Testis (tissue), 2 donors: ENCODE measurements at regions not wholly inside any gene's neighbourhood (a gene's known extent, or its start where the extent isn't known, plus 50 kb on each side); places are given as distances from the start of the nearest gene placed in this dataset.

ENCODE experiments used
- DNase-seq: peaks from one replicate; pipeline ENCODE4 v3.0.0-alpha.2; 2019
- H3K27ac ChIP-seq, 2 donors: fragments of 200-600 bp; sonication (generic); one replicate each; pipeline ENCODE4 v1.5.1; 2019
- H3K27me3 ChIP-seq: fragments of 200-600 bp; sonication (generic); one replicate; pipeline ENCODE4 v1.5.1; 2019
- H3K36me3 ChIP-seq: fragments of 200-600 bp; sonication (generic); one replicate; pipeline ENCODE4 v1.5.1; 2017; ENCODE audit warnings: low read depth; ENCODE audit errors: missing control alignments
- H3K4me1 ChIP-seq: fragments of 200-600 bp; sonication (generic); one replicate; pipeline ENCODE4 v1.5.1; 2019
- H3K4me3 ChIP-seq, 2 donors: fragments of 200-600 bp; sonication (generic); one replicate each; pipeline ENCODE4 v1.5.1; 2017 to 2019
- H3K9me3 ChIP-seq: fragments of 200-600 bp; sonication (generic); one replicate; pipeline ENCODE4 v1.5.1; 2017
- CTCF ChIP-seq, 3 experiments: fragments of 450-650 bp in 2 of 3; fragments of 200-600 bp in 1 of 3; sonication (generic) in 1 of 3; IDR thresholded peaks; one replicate each; pipeline ENCODE4 v1.5.1; 2016 to 2019; ENCODE audit warnings: antibody characterized with exemption in 3 of 3, mild to moderate bottlenecking in 2 of 3, moderate library complexity in 1 of 3
- POLR2A ChIP-seq: fragments of 450-650 bp; IDR thresholded peaks from one replicate; pipeline ENCODE4 v1.6.1; 2017; ENCODE audit warnings: antibody characterized with exemption, mild to moderate bottlenecking, moderate library complexity
- WGBS, 2 donors: methylation state at CpG; one replicate each; pipeline ENCODE4 v1.1.5; 2018; 5-methylcytosine and 5-hydroxymethylcytosine counted together
- intact Hi-C: fragments of 100-400 bp; cut with DNase I; formaldehyde crosslinking; loops from one replicate; pipeline ENCODE4 v1.15.1; 2023; ENCODE audit warnings: low total_unique reads

GRCh38 chr1:213934649-213935048 is 53.1 kb upstream of the PROX1 start:
- no peak overlapping the region for H3K27ac ChIP-seq
- no peaks in the 10 kb centered on the region for H3K4me1 ChIP-seq

GRCh38 chr1:213936571-213936970 is 51.2 kb upstream of the PROX1 start:
- no peaks in the 10 kb centered on the region for H3K9me3 ChIP-seq
- no peaks in the 10 kb centered on the region for H3K4me1 ChIP-seq
- intact Hi-C loops, result no loop called here
- WGBS, 2 donors, result 76 to 81% methylated on average over 3 of the region's 3 CpGs
- H3K27ac ChIP-seq, result no peak overlapping the region
- TF ChIP-seq CTCF (IDR thresholded peaks at IDR 0.05) (no peak), POLR2A (no peak)
- no peaks in the 10 kb centered on the region for H3K27me3 ChIP-seq
- no peak for DNase-seq
- H3K36me3 ChIP-seq, result no peaks in the 10 kb centered on the region
- H3K4me3 ChIP-seq, result no peak overlapping the region

More at GRCh38 chr1:213934649-213935048, 53.1 kb upstream of the PROX1 start:
- peak; percentile 68 for DNase-seq
- intact Hi-C loops, result no loop called here
- 51 to 59% methylated on average over 5 of the region's 5 CpGs for WGBS, 2 donors
- no peak overlapping the region for H3K4me3 ChIP-seq
- H3K9me3 ChIP-seq, result no peaks in the 10 kb centered on the region
- no peaks in the 10 kb centered on the region for H3K36me3 ChIP-seq
- no peaks in the 10 kb centered on the region for H3K27me3 ChIP-seq
- no peak for TF ChIP-seq POLR2A
